SH-SY5Y (cell line): ENCODE measurements at regions not wholly inside any gene's neighbourhood (a gene's known extent, or its start where the extent isn't known, plus 50 kb on each side); places are given as distances from the start of the nearest gene placed in this dataset.

Experiments used
- GATA2 ChIP-seq: IDR thresholded peaks from 2 replicates; pipeline ENCODE4 v1.6.1; 2011; ENCODE audit warnings: mild to moderate bottlenecking, low read depth, low read length
- GATA3 ChIP-seq: IDR thresholded peaks from 2 replicates; pipeline ENCODE4 v1.6.1; 2011; ENCODE audit warnings: low read depth, mild to moderate bottlenecking, low read length, moderate library complexity

GRCh38 chr3:66754613-66755012 lies 243.5 kb upstream of the KBTBD8 start:
- TF ChIP-seq GATA2 (no peak), GATA3 (no peak)
